ENCODE measurements at regions not wholly inside any gene's neighbourhood (a gene's known extent, or its start where the extent isn't known, plus 50 kb on each side); places are given as distances from the start of the nearest gene placed in this dataset.

- DNase-seq, result no peak
These were observed 233.0 kb upstream of the MKLN1 start for GRCh38 chr7:131094685-131095084.

GRCh38 chr7:131095346-131095745 is 232.3 kb upstream of the MKLN1 start:
- no peak for DNase-seq

GRCh38 chr7:131096267-131096927 is 231.3 kb upstream of the MKLN1 start:
- DNase-seq, result no peak

- no peak for DNase-seq
These were observed 229.9 kb upstream of the MKLN1 start for GRCh38 chr7:131097662-131098376.

GRCh38 chr7:131098527-131098926 is 229.1 kb upstream of the MKLN1 start:
- DNase-seq, result no peak

GRCh38 chr7:131100357-131101054 is 227.2 kb upstream of the MKLN1 start:
- no peak for DNase-seq

GRCh38 chr7:131103997-131104396 is 223.7 kb upstream of the MKLN1 start:
- DNase-seq, result no peak

GRCh38 chr7:131104596-131105293 is 222.9 kb upstream of the MKLN1 start:
- DNase-seq, result no peak

GRCh38 chr7:131105294-131105798 is 222.3 kb upstream of the MKLN1 start:
- no peak for DNase-seq

- peak; percentile 75 to 81 for DNase-seq
These were observed 221.6 kb upstream of the MKLN1 start for GRCh38 chr7:131105799-131106680.

GRCh38 chr7:131106681-131107336 is 220.9 kb upstream of the MKLN1 start:
- DNase-seq, result peak; percentile 40 to 54

GRCh38 chr7:131107337-131108211 is 220.1 kb upstream of the MKLN1 start:
- DNase-seq, result peak; percentile 61 to 73

- DNase-seq, result no peak
These were observed 219.3 kb upstream of the MKLN1 start for GRCh38 chr7:131108212-131108940.

- DNase-seq, result no peak
These were observed 218.5 kb upstream of the MKLN1 start for GRCh38 chr7:131109011-131109758.

- DNase-seq, result peak; percentile 73 to 78
These were observed 217.8 kb upstream of the MKLN1 start for GRCh38 chr7:131109759-131110296.

- DNase-seq, result peak in 1 of 2 experiments; percentile 25
These were observed 217.2 kb upstream of the MKLN1 start for GRCh38 chr7:131110297-131111080.

- peak in 1 of 2 experiments; percentile 22 for DNase-seq
These were observed 216.5 kb upstream of the MKLN1 start for GRCh38 chr7:131111081-131111576.

GRCh38 chr7:131111792-131112191 is 215.9 kb upstream of the MKLN1 start:
- no peak for DNase-seq
